ENCODE measurements at regions not wholly inside any gene's neighbourhood (a gene's known extent, or its start where the extent isn't known, plus 50 kb on each side); places are given as distances from the start of the nearest gene placed in this dataset.

- Histone ChIP-seq H3K4me3 (no peak overlapping the region), H3K9me3 (no peaks in the 10 kb centered on the region), H3K4me1 (no peaks in the 10 kb centered on the region), H3K27me3 (no peaks in the 10 kb centered on the region), H3K27ac (no peak overlapping the region), H3K36me3 (ENCODE audit: low read depth, missing control alignments) (no peaks in the 10 kb centered on the region)
- intact Hi-C loops (cut with DNase I; ENCODE audit: low total_unique reads): no loop called here
- DNase-seq: no peak
- no peak for TF ChIP-seq POLR2A (IDR thresholded peaks at IDR 0.05)
- TF ChIP-seq, protein P1, sequence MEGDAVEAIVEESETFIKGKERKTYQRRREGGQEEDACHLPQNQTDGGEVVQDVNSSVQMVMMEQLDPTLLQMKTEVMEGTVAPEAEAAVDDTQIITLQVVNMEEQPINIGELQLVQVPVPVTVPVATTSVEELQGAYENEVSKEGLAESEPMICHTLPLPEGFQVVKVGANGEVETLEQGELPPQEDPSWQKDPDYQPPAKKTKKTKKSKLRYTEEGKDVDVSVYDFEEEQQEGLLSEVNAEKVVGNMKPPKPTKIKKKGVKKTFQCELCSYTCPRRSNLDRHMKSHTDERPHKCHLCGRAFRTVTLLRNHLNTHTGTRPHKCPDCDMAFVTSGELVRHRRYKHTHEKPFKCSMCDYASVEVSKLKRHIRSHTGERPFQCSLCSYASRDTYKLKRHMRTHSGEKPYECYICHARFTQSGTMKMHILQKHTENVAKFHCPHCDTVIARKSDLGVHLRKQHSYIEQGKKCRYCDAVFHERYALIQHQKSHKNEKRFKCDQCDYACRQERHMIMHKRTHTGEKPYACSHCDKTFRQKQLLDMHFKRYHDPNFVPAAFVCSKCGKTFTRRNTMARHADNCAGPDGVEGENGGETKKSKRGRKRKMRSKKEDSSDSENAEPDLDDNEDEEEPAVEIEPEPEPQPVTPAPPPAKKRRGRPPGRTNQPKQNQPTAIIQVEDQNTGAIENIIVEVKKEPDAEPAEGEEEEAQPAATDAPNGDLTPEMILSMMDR (IDR thresholded peaks at IDR 0.05): no peak
Observed at GRCh38 chr4:36775544-36775943, 469.0 kb upstream of the NWD2 start.

DNA sequence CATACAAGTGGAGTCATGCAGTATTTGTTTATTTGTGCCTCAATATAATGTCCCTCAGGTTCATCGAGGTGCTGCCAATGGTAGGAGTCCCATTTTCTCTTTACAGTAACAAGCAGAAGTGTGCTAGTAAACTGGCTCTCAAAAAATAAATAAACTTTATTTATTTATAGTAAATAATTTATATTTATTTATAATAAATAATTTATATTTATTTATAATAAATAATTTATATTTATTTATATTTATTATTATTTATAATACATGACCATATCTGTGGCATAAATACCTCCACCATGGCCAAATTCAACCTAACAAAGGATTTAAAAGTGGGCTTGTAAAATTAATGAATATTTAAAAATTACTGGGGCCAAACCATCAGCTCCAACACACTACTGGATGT, 464.9 kb upstream of the NWD2 start:
- Histone ChIP-seq H3K36me3 (ENCODE audit: low read depth, missing control alignments) (no peaks in the 10 kb centered on the region), H3K9me3 (no peaks in the 10 kb centered on the region), H3K27me3 (no peaks in the 10 kb centered on the region), H3K4me3 (no peak overlapping the region), H3K27ac (no peak overlapping the region), H3K4me1 (no peaks in the 10 kb centered on the region)
- WGBS, 2 donors: 83 to 96% methylated on average over 1 of the region's 1 CpG
- TF ChIP-seq, protein P1 (IDR thresholded peaks at IDR 0.05): no peak
- no peak for TF ChIP-seq POLR2A (IDR thresholded peaks at IDR 0.05)
- intact Hi-C loops (cut with DNase I; ENCODE audit: low total_unique reads): no loop called here
- DNase-seq: no peak

DNA sequence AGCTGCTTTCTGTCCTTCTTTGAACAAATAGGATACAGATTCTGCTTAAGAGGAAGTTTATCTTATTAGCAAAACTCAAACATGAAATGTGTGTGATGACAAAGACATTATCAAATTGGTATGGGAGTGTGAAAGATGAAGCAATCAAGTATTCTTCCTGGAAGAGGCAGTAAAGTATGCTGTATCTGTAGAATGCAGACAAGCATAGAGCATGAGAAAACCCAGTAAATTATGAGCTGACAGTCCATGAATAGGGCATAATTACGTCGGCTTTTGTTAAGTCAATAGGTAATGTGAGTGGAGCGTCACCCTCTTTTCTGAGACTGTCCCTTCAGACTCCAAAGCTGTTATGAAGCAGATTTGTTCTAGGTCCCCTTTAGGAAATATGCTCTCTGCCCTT, 458.6 kb upstream of the NWD2 start:
- no peaks in the 10 kb centered on the region for H3K36me3 ChIP-seq (ENCODE audit: low read depth, missing control alignments)
- intact Hi-C loops (cut with DNase I; ENCODE audit: low total_unique reads): no loop called here
- 62% methylated on average over 3 of the region's 3 CpGs for WGBS, 2 donors

DNA sequence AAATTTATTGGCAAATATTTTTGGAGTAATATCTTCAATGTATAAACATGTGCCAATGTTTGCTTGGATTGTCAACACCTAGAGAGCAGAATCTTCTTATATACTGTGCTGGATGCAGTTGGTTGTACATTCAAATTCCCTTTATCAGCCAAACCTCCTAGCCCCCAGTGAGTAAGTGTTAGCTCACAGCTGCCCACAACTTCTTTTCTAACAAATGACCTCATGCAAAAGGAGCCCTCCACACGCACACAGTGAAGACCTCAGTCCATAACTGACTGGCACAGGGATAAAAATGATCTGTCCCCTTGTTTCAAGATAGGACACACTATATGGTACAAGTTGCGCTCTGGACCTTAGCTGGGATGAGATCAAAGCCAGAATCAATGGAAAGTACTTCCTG, 458.0 kb upstream of the NWD2 start:
- Histone ChIP-seq H3K36me3 (ENCODE audit: low read depth, missing control alignments) (no peaks in the 10 kb centered on the region), H3K27me3 (no peaks in the 10 kb centered on the region), H3K9me3 (no peaks in the 10 kb centered on the region), H3K4me3 (no peak overlapping the region), H3K27ac (no peak overlapping the region), H3K4me1 (no peaks in the 10 kb centered on the region)
- TF ChIP-seq POLR2A (IDR thresholded peaks at IDR 0.05): no peak
- TF ChIP-seq, protein P1 (IDR thresholded peaks at IDR 0.05): no peak
- WGBS, 2 donors: 82 to 86% methylated on average over 2 of the region's 2 CpGs
- DNase-seq: no peak
- intact Hi-C loops (cut with DNase I; ENCODE audit: low total_unique reads): no loop called here

More for the DNA sequence above, 458.6 kb upstream of the NWD2 start:
- Histone ChIP-seq H3K27me3 (no peaks in the 10 kb centered on the region), H3K4me3 (no peak overlapping the region), H3K27ac (no peak overlapping the region), H3K9me3 (no peaks in the 10 kb centered on the region), H3K4me1 (no peaks in the 10 kb centered on the region)
- no peak for DNase-seq
- TF ChIP-seq POLR2A (IDR thresholded peaks at IDR 0.05): no peak
- TF ChIP-seq, protein P1 (IDR thresholded peaks at IDR 0.05): no peak

DNA sequence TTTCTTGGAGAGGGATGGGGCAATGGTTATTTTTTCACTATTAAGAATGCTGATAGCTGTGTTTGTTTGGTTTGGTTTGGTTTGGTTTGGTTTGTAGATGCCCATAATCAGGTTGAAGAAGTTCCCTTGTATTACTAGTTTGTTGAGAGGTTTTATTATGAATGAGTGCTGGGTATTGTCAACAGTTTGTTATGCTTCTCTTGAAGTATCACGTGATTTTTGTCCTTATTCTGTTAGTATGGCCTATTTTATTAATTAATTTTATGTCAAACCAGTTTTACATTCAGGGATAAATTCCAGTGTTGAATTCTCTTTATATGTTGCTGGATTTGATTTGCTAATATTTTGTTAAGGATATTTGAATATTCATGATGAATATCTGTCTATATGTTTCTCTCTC, 449.8 kb upstream of the NWD2 start:
- Histone ChIP-seq H3K36me3 (ENCODE audit: low read depth, missing control alignments) (no peaks in the 10 kb centered on the region), H3K4me1 (no peaks in the 10 kb centered on the region), H3K27ac (no peak overlapping the region), H3K27me3 (no peaks in the 10 kb centered on the region), H3K9me3 (no peaks in the 10 kb centered on the region), H3K4me3 (no peak overlapping the region)
- 80 to 85% methylated on average over 1 of the region's 1 CpG for WGBS, 2 donors
- TF ChIP-seq POLR2A (IDR thresholded peaks at IDR 0.05): no peak
- TF ChIP-seq, protein P1 (IDR thresholded peaks at IDR 0.05): no peak
- intact Hi-C loops (cut with DNase I; ENCODE audit: low total_unique reads): no loop called here
- no peak for DNase-seq
